Stimulated activated naive CD8-positive, alpha-beta T cell treated with anti-CD3 and anti-CD28 coated beads, Interleukin-15, Interleukin-2, amounts not matched to agents 100 ng/mL and 50 ng/mL, for 24 hours (primary cell): ENCODE measurements at regions not wholly inside any gene's neighbourhood (a gene's known extent, or its start where the extent isn't known, plus 50 kb on each side); places are given as distances from the start of the nearest gene placed in this dataset.
"Not testable (repeated sequence)": the region's sequence is repeated elsewhere in the genome, so short reads cannot be mapped to it uniquely, and the experiment has no call there.

Source experiments
- H3K27ac Mint-ChIP-seq: one replicate; pipeline ENCODE4 v1.8.0; 2021; ENCODE audit warnings: mild to moderate bottlenecking, mixed read lengths
- H3K27me3 Mint-ChIP-seq: one replicate; pipeline ENCODE4 v1.8.0; 2021; ENCODE audit warnings: mixed read lengths
- H3K36me3 Mint-ChIP-seq: one replicate; pipeline ENCODE4 v1.8.0; 2021; ENCODE audit warnings: low read depth, mixed read lengths
- H3K4me1 Mint-ChIP-seq: one replicate; pipeline ENCODE4 v1.8.0; 2021; ENCODE audit warnings: low read depth, mixed read lengths
- H3K4me3 Mint-ChIP-seq: one replicate; pipeline ENCODE4 v1.8.0; 2021; ENCODE audit warnings: mild to moderate bottlenecking, mixed read lengths
- H3K9me3 Mint-ChIP-seq: one replicate; pipeline ENCODE4 v1.8.0; 2021; ENCODE audit warnings: mixed read lengths

DNA sequence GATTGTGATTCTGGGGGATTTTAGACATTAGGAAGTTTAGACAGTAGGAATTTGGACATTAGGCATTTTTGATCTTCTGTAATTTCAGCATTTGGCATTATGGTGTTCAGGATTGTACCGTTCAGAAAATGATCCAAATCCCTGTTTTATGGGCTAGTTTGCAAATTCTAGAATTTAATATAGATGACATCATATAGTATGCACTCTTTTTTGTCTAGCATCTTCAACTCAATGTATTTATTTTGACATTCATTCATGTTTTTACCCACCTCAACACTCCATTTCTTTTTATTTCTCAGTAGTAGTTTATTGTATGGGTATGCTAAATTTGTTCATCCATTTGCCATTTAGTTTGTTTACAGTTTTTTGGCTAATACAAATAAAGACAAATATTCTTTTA lies 105.3 kb upstream of the ZPLD1 start:
- Mint-ChIP-seq H3K4me1 (no peaks in the 10 kb centered on the region), H3K36me3 (no peaks in the 10 kb centered on the region), H3K27me3 (peaks cover 5% of the 10 kb centered on the region), H3K4me3 (no peak overlapping the region), H3K9me3 (no peaks in the 10 kb centered on the region), H3K27ac (no peak overlapping the region)

DNA sequence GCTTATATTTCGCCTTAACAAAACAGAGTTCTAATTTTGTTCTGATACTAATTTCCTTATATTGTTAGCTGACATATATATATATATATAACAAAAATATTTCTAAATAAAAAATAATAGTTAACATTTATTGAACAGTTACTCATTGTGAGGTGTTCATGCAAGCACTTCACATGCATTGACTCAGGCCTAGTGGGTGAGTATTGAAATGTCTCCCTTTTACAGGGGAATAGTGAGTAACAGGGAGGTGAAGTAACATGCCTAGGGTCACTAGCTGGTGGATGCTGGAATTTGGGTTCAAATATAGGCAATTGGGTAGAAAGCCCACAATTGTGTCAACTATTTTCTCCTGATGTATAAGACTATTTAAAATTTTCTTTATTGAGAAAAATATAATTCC lies 102.6 kb upstream of the ZPLD1 start:
- Mint-ChIP-seq H3K27me3 (no peaks in the 10 kb centered on the region), H3K4me1 (no peaks in the 10 kb centered on the region), H3K36me3 (no peaks in the 10 kb centered on the region), H3K4me3 (no peak overlapping the region), H3K27ac (no peak overlapping the region), H3K9me3 (no peaks in the 10 kb centered on the region)

GRCh38 chr3:102332934-102333333 lies 101.9 kb upstream of the ZPLD1 start:
- no peak overlapping the region for H3K4me3 Mint-ChIP-seq

GRCh38 chr3:102336130-102336529 lies 98.7 kb upstream of the ZPLD1 start:
- Mint-ChIP-seq H3K9me3 (no peaks in the 10 kb centered on the region), H3K27me3 (peaks cover 4% of the 10 kb centered on the region), H3K4me1 (no peaks in the 10 kb centered on the region), H3K4me3 (no peak overlapping the region), H3K36me3 (no peaks in the 10 kb centered on the region), H3K27ac (no peak overlapping the region)

More at GRCh38 chr3:102332934-102333333, 101.9 kb upstream of the ZPLD1 start:
- Mint-ChIP-seq H3K4me1 (no peaks in the 10 kb centered on the region), H3K36me3 (no peaks in the 10 kb centered on the region), H3K27ac (no peak overlapping the region), H3K9me3 (no peaks in the 10 kb centered on the region), H3K27me3 (no peaks in the 10 kb centered on the region)

- H3K27ac Mint-ChIP-seq, result no peak overlapping the region
- H3K36me3 Mint-ChIP-seq, result no peaks in the 10 kb centered on the region
- H3K27me3 Mint-ChIP-seq, result peaks cover 4% of the 10 kb centered on the region
- no peaks in the 10 kb centered on the region for H3K9me3 Mint-ChIP-seq
- H3K4me3 Mint-ChIP-seq, result no peak overlapping the region
- H3K4me1 Mint-ChIP-seq, result no peaks in the 10 kb centered on the region
Measured at GRCh38 chr3:102339671-102340070, 95.1 kb upstream of the ZPLD1 start.

DNA sequence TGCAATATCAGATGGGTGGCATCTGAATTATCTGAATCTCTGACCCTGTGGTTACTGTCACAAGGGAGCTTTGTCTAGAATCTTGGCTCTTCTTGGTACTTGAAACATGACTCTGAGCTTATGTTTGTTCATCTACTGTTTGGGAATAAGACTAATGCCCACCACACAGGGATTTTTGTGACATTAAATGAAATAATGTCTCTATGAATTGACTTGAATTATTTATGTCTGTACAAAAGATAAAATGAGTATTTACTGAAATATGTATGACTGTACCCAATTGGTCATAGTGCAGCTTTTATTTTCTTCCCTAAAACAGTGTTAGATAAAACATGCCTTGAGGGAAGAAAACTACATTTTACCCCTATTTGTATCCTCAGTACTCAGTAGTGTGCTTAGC lies 87.9 kb upstream of the ZPLD1 start:
- Mint-ChIP-seq H3K4me3 (no peak overlapping the region), H3K36me3 (no peaks in the 10 kb centered on the region), H3K4me1 (no peaks in the 10 kb centered on the region), H3K27me3 (peaks cover 15% of the 10 kb centered on the region), H3K27ac (no peak overlapping the region), H3K9me3 (no peaks in the 10 kb centered on the region)

DNA sequence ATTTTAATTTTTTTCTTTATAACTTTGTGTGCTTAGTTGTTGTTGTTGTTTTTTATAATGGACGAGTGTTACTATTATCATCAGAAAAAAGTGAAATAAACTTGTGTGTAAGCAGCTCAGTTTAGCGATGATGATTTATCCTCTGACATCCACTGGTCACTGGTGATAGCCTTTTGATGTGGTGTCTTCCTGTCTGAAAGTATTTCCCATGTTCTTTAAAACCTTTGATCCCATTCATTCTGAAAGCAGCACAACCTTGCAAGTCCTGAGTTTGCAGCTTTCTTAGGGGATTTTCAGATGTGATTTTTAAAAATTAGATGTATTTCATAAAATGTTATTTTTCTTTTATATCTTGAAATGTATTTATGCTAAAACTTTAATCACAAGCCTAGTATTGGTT lies 85.9 kb upstream of the ZPLD1 start:
- Mint-ChIP-seq H3K27me3 (peaks cover 18% of the 10 kb centered on the region), H3K4me1 (no peaks in the 10 kb centered on the region), H3K27ac (no peak overlapping the region), H3K9me3 (no peaks in the 10 kb centered on the region), H3K4me3 (no peak overlapping the region), H3K36me3 (no peaks in the 10 kb centered on the region)

GRCh38 chr3:102353148-102353547 lies 81.7 kb upstream of the ZPLD1 start:
- Mint-ChIP-seq H3K9me3 (no peaks in the 10 kb centered on the region), H3K36me3 (no peaks in the 10 kb centered on the region), H3K27ac (no peak overlapping the region), H3K27me3 (peaks cover 5% of the 10 kb centered on the region), H3K4me1 (no peaks in the 10 kb centered on the region), H3K4me3 (no peak overlapping the region)

DNA sequence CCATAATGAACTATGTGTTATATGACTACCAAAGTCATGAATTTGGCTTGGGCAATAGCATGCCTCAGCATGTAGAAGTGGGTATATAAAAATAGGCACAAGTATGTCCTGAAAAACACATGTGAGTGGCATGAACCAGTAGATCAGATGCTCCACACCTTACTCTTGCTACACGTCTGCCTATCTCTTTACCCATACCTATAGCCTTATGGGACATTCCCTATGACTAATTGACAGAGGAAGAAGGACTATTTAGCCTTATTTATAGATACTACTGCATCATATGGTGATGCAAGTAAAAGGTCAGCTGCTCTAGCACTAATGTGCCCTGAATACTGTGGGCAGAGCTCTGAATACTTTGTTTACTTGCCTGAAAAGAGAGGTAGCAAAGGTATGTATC lies 81.0 kb upstream of the ZPLD1 start:
- Mint-ChIP-seq H3K4me1 (no peaks in the 10 kb centered on the region), H3K9me3 (no peaks in the 10 kb centered on the region), H3K27me3 (peaks cover 5% of the 10 kb centered on the region), H3K36me3 (no peaks in the 10 kb centered on the region), H3K27ac (no peak overlapping the region), H3K4me3 (no peak overlapping the region)

DNA sequence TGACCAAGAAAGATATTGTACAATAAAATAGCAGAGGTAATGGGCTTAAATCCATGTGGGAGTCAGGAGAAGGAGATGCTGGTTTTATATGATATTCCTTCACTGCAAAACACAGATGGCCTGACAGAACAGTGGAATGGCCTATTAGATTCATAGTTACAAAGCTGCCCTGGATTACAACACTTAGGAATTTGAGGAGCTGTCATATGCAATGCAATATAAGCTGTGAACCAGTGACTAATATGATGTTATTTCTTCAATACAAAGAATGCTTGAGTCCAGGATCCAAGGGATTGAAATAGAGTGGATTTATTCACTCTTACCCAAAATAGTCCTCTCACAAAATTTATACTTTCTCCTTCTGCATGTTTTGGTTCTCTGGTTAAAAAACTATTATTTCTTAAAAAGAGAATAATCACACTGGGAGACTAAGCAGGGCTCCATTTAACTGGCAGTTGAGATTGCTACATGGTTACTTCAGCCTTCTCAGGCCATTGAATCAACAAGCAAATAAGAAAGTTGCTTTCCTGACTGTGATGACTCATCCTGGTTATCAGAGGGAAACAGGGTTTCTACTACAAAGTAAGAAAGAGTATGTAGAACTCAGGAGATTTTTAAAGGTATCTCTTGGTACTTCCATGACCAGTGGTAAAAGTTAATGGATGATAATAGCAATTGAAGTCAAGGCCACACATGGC lies 79.8 kb upstream of the ZPLD1 start:
- no peaks in the 10 kb centered on the region for H3K4me1 Mint-ChIP-seq
- no peaks in the 10 kb centered on the region for H3K9me3 Mint-ChIP-seq
- H3K27me3 Mint-ChIP-seq, result peaks cover 5% of the 10 kb centered on the region
- H3K27ac Mint-ChIP-seq, result no peak overlapping the region
- H3K36me3 Mint-ChIP-seq, result no peaks in the 10 kb centered on the region
- H3K4me3 Mint-ChIP-seq, result no peak overlapping the region

DNA sequence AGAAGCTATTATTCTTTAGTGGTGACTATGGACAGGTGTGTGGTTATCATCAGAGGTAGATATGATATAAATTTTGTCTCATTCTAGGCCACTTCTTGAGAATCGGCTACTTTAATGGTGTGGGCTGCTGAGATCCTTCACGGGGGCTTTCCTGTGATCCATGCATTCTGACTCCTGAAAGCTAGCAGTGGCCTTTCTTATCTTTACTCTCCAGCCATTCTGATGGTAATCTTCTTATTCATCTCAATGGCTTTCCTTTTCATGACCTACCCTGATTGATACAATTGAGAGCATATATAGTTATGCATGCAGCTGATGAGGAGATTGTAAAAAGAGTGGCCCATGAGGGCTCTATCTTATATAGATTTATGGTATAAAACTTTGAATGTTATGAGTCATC lies 78.3 kb upstream of the ZPLD1 start:
- H3K4me1 Mint-ChIP-seq, result no peaks in the 10 kb centered on the region
- H3K9me3 Mint-ChIP-seq, result no peaks in the 10 kb centered on the region
- H3K27ac Mint-ChIP-seq, result no peak overlapping the region
- H3K36me3 Mint-ChIP-seq, result no peaks in the 10 kb centered on the region
- no peak overlapping the region for H3K4me3 Mint-ChIP-seq
- H3K27me3 Mint-ChIP-seq, result peaks cover 3% of the 10 kb centered on the region

GRCh38 chr3:102357313-102357712 lies 77.5 kb upstream of the ZPLD1 start:
- not testable (repeated sequence) for H3K27me3 Mint-ChIP-seq, H3K4me1 Mint-ChIP-seq, H3K36me3 Mint-ChIP-seq, H3K4me3 Mint-ChIP-seq, H3K9me3 Mint-ChIP-seq, H3K27ac Mint-ChIP-seq

DNA sequence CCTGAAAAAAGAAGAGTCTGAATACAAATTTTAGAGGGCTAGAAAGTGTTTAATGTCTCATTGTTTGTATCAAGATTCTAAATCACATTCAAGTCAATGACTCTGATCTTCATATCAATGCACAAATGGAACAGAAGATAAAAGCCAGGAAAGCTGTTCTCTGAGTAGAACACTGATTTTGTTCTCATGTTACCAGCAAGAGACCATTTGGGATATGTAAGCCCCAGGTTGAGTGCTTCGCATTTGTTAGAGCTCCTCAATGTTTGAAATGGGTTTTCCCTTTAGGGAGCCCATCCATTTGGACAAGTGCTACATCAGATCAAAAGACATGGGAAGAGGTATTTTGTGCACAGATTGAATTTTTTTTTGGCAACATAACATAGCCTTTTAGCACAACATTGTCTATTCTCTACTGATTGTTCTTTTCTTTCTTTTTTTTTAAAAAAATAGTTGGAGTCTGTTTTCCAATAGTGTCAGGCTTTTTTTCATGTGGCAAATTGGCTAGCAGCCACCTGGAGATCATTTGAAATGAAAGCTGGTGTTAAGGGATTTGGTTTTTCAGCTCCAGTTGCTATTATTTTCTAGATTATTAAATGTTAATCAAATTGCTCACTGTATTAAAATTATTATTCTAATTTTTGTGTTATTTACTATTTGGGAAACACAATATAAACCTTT lies 74.5 kb upstream of the ZPLD1 start:
- no peaks in the 10 kb centered on the region for H3K27me3 Mint-ChIP-seq
- no peaks in the 10 kb centered on the region for H3K36me3 Mint-ChIP-seq
- peaks cover 12% of the 10 kb centered on the region for H3K9me3 Mint-ChIP-seq
- no peaks in the 10 kb centered on the region for H3K4me1 Mint-ChIP-seq
- H3K27ac Mint-ChIP-seq, result no peak overlapping the region
- H3K4me3 Mint-ChIP-seq, result no peak overlapping the region

DNA sequence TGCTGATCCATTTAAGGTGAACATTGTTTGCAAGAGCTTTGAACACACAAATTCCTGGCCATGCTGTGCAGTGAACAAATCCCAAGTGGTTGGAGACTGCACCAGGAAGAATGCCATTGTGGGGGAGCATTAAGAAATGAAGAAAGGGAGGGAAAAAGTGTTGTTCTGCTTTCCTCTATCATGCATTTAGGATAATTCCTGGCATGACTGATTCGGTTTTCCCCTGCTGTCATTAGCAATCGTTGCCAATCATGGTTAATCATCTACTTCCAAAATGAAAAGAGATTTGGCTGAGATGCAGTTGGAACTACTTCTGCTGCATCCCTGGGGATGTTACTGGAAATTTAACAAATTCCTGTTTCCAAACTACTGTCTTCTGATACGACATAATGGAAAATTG lies 73.7 kb upstream of the ZPLD1 start:
- Mint-ChIP-seq H3K36me3 (no peaks in the 10 kb centered on the region), H3K9me3 (peaks cover 12% of the 10 kb centered on the region), H3K27me3 (no peaks in the 10 kb centered on the region), H3K4me3 (no peak overlapping the region), H3K27ac (no peak overlapping the region), H3K4me1 (no peaks in the 10 kb centered on the region)

GRCh38 chr3:102366116-102366515 lies 68.7 kb upstream of the ZPLD1 start:
- H3K36me3 Mint-ChIP-seq, H3K4me1 Mint-ChIP-seq, H3K27me3 Mint-ChIP-seq, H3K27ac Mint-ChIP-seq, H3K4me3 Mint-ChIP-seq: not testable (repeated sequence)
- peaks cover 12% of the 10 kb centered on the region for H3K9me3 Mint-ChIP-seq
